ENCODE measurements at regions not wholly inside any gene's neighbourhood (a gene's known extent, or its start where the extent isn't known, plus 50 kb on each side); places are given as distances from the start of the nearest gene placed in this dataset.

- no peak for DNase-seq
Measured at GRCh38 chr2:14301331-14301730, 331.2 kb upstream of the LRATD1 start.

- no peak for DNase-seq
Measured at GRCh38 chr2:14303366-14304115, 329.0 kb upstream of the LRATD1 start.

- DNase-seq = no peak
Measured at GRCh38 chr2:14304326-14304725, 328.2 kb upstream of the LRATD1 start.

- DNase-seq = no peak
Measured at GRCh38 chr2:14306268-14306861, 326.2 kb upstream of the LRATD1 start.

GRCh38 chr2:14313341-14313740 lies 319.2 kb upstream of the LRATD1 start:
- no peak for DNase-seq

- DNase-seq = no peak
Measured at GRCh38 chr2:14316594-14316993, 315.9 kb upstream of the LRATD1 start.

- no peak for DNase-seq
Measured at GRCh38 chr2:14321357-14321756, 311.2 kb upstream of the LRATD1 start.

- no peak for DNase-seq
Measured at GRCh38 chr2:14322306-14322705, 310.2 kb upstream of the LRATD1 start.

GRCh38 chr2:14324308-14324707 lies 308.2 kb upstream of the LRATD1 start:
- no peak for DNase-seq

GRCh38 chr2:14330884-14331283 lies 301.6 kb upstream of the LRATD1 start:
- DNase-seq = no peak

- DNase-seq = no peak
Measured at GRCh38 chr2:14336759-14337382, 295.6 kb upstream of the LRATD1 start.

GRCh38 chr2:14340703-14341102 lies 291.8 kb upstream of the LRATD1 start:
- DNase-seq = no peak

- DNase-seq = no peak
Measured at GRCh38 chr2:14342313-14342712, 290.2 kb upstream of the LRATD1 start.

GRCh38 chr2:14344355-14344754 lies 288.2 kb upstream of the LRATD1 start:
- DNase-seq = no peak

- no peak for DNase-seq
Measured at GRCh38 chr2:14348247-14348646, 284.3 kb upstream of the LRATD1 start.

- no peak for DNase-seq
Measured at GRCh38 chr2:14350856-14351255, 281.7 kb upstream of the LRATD1 start.

GRCh38 chr2:14352067-14352466 lies 280.4 kb upstream of the LRATD1 start:
- DNase-seq = no peak

- no peak for DNase-seq
Measured at GRCh38 chr2:14354231-14354630, 278.3 kb upstream of the LRATD1 start.

- no peak for DNase-seq
Measured at GRCh38 chr2:14355102-14355501, 277.4 kb upstream of the LRATD1 start.

- no peak for DNase-seq
Measured at GRCh38 chr2:14358339-14358738, 274.2 kb upstream of the LRATD1 start.

GRCh38 chr2:14358774-14359173 lies 273.7 kb upstream of the LRATD1 start:
- DNase-seq = no peak

GRCh38 chr2:14363137-14363536 lies 269.4 kb upstream of the LRATD1 start:
- no peak for DNase-seq

- no peak for DNase-seq
Measured at GRCh38 chr2:14363976-14364375, 268.5 kb upstream of the LRATD1 start.

GRCh38 chr2:14364471-14364870 lies 268.0 kb upstream of the LRATD1 start:
- no peak for DNase-seq

Measured in NCI-H2081 (cell line).